Keratinocyte (primary cell): ENCODE measurements at regions not wholly inside any gene's neighbourhood (a gene's known extent, or its start where the extent isn't known, plus 50 kb on each side); places are given as distances from the start of the nearest gene placed in this dataset.

ENCODE experiments used
- DNase-seq: peaks from one replicate; pipeline ENCODE4 v3.0.0-alpha.2; 2011; ENCODE audit warnings: low read depth, missing footprints, low spot score
- FAIRE-seq: peaks from 2 replicates; lab custom pipeline; 2011; peaks lifted over from hg19 to GRCh38; lab: Jason Lieb, UNC
- H2AFZ ChIP-seq: 2 replicates; pipeline ENCODE4 v1.6.0; 2012; ENCODE audit warnings: low read length, control low read depth, inconsistent platforms; ENCODE audit not compliant: control insufficient read depth
- H3K27ac ChIP-seq: 2 replicates; pipeline ENCODE4 v1.5.1; 2011; ENCODE audit warnings: low read length; ENCODE audit not compliant: control insufficient read depth, insufficient read depth
- H3K27me3 ChIP-seq: 3 replicates; pipeline ENCODE4 v1.6.0; 2011; ENCODE audit warnings: low read length; ENCODE audit not compliant: control insufficient read depth, insufficient read depth; ENCODE audit errors: extremely low read depth
- H3K36me3 ChIP-seq, 2 experiments: 2 replicates in 1 of 2; 3 replicates in 1 of 2; pipeline ENCODE4 v1.5.1; 2011; ENCODE audit warnings: low read length in 2 of 2, mild to moderate bottlenecking in 1 of 2; ENCODE audit not compliant: control insufficient read depth in 2 of 2, insufficient read depth in 2 of 2; ENCODE audit errors: extremely low read depth in 1 of 2
- H3K4me1 ChIP-seq: 3 replicates; pipeline ENCODE4 v1.5.1; 2011; ENCODE audit warnings: low read length; ENCODE audit not compliant: control insufficient read depth, insufficient read depth; ENCODE audit errors: extremely low read depth
- H3K4me2 ChIP-seq: 3 replicates; pipeline ENCODE4 v1.6.0; 2011; ENCODE audit warnings: low read depth, low read length; ENCODE audit not compliant: control insufficient read depth, insufficient read depth; ENCODE audit errors: extremely low read depth
- H3K4me3 ChIP-seq, 3 experiments: fragments of 200-600 bp in 1 of 3; sonication (generic) in 1 of 3; 2 replicates in 2 of 3; 3 replicates in 1 of 3; pipeline ENCODE4 v1.5.1; 2011 to 2016; ENCODE audit warnings: low read length in 3 of 3, mild to moderate bottlenecking in 3 of 3, control low read depth in 2 of 3, inconsistent platforms in 1 of 3, low read depth in 1 of 3, mixed read lengths in 1 of 3, mixed run types in 1 of 3, moderate library complexity in 1 of 3; ENCODE audit not compliant: control insufficient read depth in 2 of 3, insufficient read depth in 2 of 3; ENCODE audit errors: extremely low read depth in 1 of 3
- H3K79me2 ChIP-seq: 2 replicates; pipeline ENCODE4 v1.6.0; 2012; ENCODE audit warnings: low read length; ENCODE audit not compliant: control insufficient read depth, insufficient read depth
- H3K9ac ChIP-seq: 3 replicates; pipeline ENCODE4 v1.6.0; 2011; ENCODE audit warnings: low read length; ENCODE audit not compliant: control insufficient read depth, insufficient read depth; ENCODE audit errors: extremely low read depth
- H3K9me1 ChIP-seq: 3 replicates; pipeline ENCODE4 v1.6.0; 2011; ENCODE audit warnings: low read length; ENCODE audit not compliant: control insufficient read depth, insufficient read depth; ENCODE audit errors: extremely low read depth
- H3K9me3 ChIP-seq: 2 replicates; pipeline ENCODE4 v1.5.1; 2012; ENCODE audit warnings: low read depth, low read length; ENCODE audit not compliant: control insufficient read depth
- H4K20me1 ChIP-seq: 3 replicates; pipeline ENCODE4 v1.6.0; 2011; ENCODE audit warnings: low read length; ENCODE audit not compliant: control insufficient read depth, insufficient read depth; ENCODE audit errors: extremely low read depth
- CTCF ChIP-seq, 3 experiments: IDR thresholded peaks in 1 of 3; conservative IDR thresholded peaks in 1 of 3; optimal IDR thresholded peaks in 1 of 3; 2 replicates in 2 of 3; 3 replicates in 1 of 3; pipeline versions ENCODE3 to v1.5.1; 2011; ENCODE audit warnings: low read length in 3 of 3, mild to moderate bottlenecking in 3 of 3, moderate library complexity in 2 of 3, control low read depth in 1 of 3, inconsistent platforms in 1 of 3; ENCODE audit not compliant: insufficient read depth in 2 of 3; ENCODE audit errors: extremely low read depth in 1 of 3
- EZH2 ChIP-seq: IDR thresholded peaks from one replicate; pipeline ENCODE4 v1.6.1; 2012; ENCODE audit warnings: inconsistent platforms, mild to moderate bottlenecking, low read length, moderate library complexity
- dilution Hi-C: fragments of 300-500 bp; cut with MboI; formaldehyde crosslinking; loops from one replicate; pipeline ENCODE4 v1.7.0; 2020; ENCODE audit warnings: low sequenced_read_pairs; ENCODE audit not compliant: extremely low pct_ligation_motif_present

- H3K27ac ChIP-seq: no peak overlapping the region
- H3K4me1 ChIP-seq: no peaks in the 10 kb centered on the region
- dilution Hi-C loops: no loop called here
- H3K4me3 ChIP-seq: no peak overlapping the region
- DNase-seq (no peak), FAIRE-seq (no peak)
- H3K4me2 ChIP-seq: no peak overlapping the region
- H3K79me2 ChIP-seq: no peaks in the 10 kb centered on the region
- no peaks in the 10 kb centered on the region for H3K9me1 ChIP-seq
- H2AFZ ChIP-seq: no peak overlapping the region
- no peaks in the 10 kb centered on the region for H4K20me1 ChIP-seq
- TF ChIP-seq CTCF (optimal IDR thresholded peaks at IDR 0.05 in 1 of 3, IDR thresholded peaks at IDR 0.05 in 1 of 3, conservative IDR thresholded peaks at IDR 0.05 in 1 of 3; ENCODE audit: extremely low read depth in 1 of 3, insufficient read depth in 2 of 3, low read length in 3 of 3) (no peak), EZH2 (no peak)
- H3K27me3 ChIP-seq: no peaks in the 10 kb centered on the region
- no peaks in the 10 kb centered on the region for H3K9me3 ChIP-seq
- H3K36me3 ChIP-seq: no peaks in the 10 kb centered on the region
- no peak overlapping the region for H3K9ac ChIP-seq
Observed at GRCh38 chr2:145592361-145592760, 1072.4 kb upstream of the ZEB2 start.

- Histone ChIP-seq H4K20me1 (no peaks in the 10 kb centered on the region), H3K27ac (no peak overlapping the region), H3K9ac (no peak overlapping the region), H3K4me2 (no peak overlapping the region), H3K9me3 (no peaks in the 10 kb centered on the region), H3K27me3 (no peaks in the 10 kb centered on the region), H3K9me1 (no peaks in the 10 kb centered on the region), H3K36me3 (no peaks in the 10 kb centered on the region), H3K4me3 (no peak overlapping the region), H3K4me1 (no peaks in the 10 kb centered on the region), H2AFZ (no peak overlapping the region), H3K79me2 (no peaks in the 10 kb centered on the region)
- dilution Hi-C loops: no loop called here
- no peak for DNase-seq
- no peak for TF ChIP-seq EZH2
- TF ChIP-seq CTCF (optimal IDR thresholded peaks at IDR 0.05 in 1 of 3, IDR thresholded peaks at IDR 0.05 in 1 of 3, conservative IDR thresholded peaks at IDR 0.05 in 1 of 3; ENCODE audit: extremely low read depth in 1 of 3, insufficient read depth in 2 of 3, low read length in 3 of 3): no peak
- FAIRE-seq: no peak
Observed at GRCh38 chr2:145591109-145591809, 1071.3 kb upstream of the ZEB2 start.
